NCI-H345 (cell line): ENCODE measurements at regions not wholly inside any gene's neighbourhood (a gene's known extent, or its start where the extent isn't known, plus 50 kb on each side); places are given as distances from the start of the nearest gene placed in this dataset.

Source experiments
- DNase-seq: peaks from one replicate; lab custom pipeline; 2025; lab: John Stamatoyannopoulos, UW

DNA sequence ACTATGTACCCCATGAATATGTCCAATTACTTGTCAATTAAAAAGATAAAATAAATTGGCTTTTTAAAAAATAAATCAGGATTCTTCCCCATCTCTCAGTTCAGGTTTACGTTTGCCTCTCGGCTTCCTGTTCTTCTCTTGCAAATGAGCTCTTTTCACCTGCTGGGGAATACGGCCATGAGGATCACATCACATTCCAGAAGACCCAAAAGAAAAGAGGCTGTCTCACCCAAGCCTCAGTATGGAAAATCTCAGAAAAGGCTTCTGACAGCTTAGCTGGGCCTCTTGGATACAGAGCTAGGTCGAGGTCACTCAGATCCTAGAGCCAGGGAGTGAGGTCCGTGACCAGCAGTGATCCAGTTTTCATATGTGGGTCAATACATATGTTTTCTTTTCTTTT, 171.2 kb upstream of the SDK2 start:
- DNase-seq, result no peak

DNA sequence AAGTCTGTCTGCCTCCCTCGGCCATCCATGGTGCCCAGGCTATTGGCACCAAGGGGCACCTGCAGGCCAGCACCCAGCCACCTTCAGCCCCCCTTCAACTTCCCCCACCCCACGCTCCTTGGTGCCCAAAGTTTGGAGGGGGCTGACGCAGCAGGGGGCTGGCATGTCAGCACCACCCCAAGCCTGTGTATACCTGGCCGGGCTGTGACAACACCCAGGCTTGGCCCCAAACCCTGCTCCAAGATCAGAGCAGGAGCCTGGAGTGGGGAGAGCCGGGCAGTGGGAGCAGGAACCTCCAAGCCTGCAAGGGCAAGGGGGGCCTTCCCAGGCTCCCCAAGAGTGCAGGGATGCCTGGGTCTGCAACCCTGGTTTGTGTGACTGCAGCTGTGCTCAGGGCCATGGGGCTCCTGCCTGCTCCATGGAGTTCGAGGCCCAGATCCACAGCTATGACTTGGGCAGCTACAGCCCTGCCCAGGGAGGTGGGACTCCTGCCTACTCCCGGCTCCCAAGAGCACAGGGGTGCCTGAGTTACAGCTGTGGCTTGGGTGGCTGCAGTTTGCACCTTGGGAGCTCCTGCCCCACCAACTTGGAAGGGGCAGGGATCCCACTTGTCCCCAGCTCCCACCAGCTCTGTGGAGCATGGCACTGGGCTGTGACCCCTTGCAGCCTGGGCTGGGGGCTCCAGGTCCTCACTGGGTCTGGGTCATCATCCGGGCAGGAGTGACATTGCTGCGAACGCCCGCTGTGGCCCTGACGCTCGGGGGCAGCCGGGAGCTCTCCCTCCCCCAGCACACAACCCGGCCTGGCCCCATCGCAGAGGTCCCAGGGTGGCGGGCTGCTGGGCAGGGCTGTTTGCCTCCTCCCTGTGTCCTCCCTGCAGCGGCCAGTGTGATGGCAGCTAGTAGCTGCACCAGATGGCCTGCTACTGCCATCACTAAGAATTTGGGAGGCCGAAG, 175.5 kb upstream of the SDK2 start:
- DNase-seq, result no peak

DNA sequence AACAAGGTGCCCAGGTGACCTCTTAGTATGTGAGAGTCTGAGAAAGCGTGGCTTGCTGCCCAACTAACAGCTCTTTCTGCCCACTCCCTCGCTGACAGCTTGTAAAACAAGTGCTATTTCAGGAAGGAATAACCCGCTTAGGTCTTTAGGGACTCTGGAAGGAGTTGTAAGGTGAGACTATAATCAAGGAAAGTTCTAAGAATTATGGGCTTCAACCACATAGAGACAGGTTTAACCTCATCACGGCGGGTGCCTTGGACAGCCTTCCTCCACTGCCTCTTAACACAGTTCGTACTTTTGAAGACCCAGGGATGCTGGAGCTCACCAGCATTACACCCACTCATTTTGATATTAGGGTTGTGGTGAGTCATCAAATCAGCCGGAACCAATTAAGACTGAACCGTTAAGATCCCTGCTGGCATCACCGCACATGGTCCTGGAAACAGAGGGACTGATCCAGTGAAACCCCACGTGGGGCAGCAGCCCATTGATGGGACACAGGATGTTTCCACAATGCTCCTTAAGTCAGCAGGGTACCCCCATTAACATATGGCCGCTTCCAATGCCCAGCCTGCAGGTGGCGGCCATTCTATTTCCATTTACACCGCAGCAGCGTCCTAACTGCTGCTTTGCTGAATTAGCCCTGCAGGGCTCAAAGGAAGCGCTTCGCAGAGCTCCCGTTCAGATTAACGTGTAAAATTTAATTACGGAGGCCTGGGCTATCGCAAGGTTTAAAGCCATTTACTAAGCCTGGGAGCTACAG, 176.6 kb upstream of the SDK2 start:
- DNase-seq, result no peak

DNA sequence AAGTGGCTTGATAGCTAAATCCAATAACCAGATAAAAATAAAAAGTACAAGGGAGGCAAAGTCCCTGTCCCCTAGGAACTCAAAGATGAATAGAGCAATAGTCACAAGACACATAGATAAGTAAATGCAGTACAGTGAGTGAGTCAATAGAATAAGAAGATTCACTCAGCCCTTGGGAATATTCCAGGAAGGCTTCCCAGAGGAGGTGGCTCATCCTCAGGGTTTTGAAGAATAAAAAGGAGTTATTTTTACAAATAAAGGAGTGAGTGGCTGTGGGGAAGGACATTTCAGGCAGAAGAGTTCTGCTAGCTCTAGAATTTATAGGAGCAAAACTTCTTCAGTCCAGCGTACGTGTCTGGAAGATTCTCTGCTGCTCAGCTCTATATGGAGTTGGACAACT, 177.4 kb upstream of the SDK2 start:
- DNase-seq, result no peak

DNA sequence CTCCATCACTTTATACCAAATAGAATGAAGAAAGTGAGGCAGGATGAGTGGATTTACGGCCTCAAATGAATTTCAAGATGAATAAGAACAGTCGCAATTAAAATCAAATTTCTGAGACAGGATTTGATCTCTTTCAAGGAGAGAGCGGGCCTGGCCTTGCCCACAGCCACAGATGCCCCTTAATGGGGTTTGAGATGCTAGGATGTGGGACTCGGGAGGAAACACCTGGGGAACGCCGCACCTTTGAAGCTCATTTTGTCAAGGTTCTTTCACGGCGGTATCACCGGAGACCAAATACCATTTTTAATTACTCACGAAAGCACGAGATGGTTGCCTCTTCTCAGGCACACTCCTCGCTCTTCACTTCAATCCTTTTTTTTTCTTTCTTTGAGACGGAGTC, 178.1 kb upstream of the SDK2 start:
- no peak for DNase-seq

DNA sequence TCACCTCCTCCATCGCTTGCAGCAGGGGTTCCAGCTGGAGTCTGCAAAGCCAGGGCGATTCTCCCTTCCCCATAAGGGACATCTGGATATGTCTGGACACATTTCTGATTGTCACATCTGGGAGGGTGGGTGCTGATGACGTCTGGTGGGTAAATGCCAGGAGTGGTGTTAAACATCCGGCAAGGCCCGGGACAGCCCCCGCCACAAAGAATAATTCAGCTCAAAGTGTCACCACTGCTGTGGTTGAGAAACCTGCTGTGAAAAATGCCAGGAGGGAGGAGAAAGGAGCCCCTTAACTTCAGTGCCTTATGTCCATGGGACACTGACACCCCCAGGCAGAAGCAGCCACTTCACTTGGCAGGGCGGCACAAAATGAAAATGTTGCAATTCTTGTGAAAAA, 179.4 kb upstream of the SDK2 start:
- DNase-seq, result no peak

DNA sequence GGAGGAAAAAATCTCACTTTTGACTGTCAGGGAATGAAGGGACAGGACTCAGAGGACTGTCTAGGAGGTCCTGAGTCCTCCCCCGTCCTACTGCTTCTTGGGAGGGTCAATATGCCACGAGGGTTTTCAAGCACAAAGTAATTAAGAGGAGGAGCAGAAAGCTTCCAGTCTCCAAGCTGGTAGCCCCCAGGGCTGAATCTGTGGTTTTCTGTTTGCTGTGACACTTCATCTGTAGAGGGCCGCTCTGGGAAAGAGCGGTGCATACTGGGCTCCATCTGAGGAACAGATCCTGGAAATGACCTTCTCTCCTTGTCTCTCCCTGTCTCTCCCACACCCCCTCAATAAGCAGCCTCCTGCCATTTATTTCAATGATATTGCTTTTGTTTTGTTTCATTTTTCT, 180.1 kb upstream of the SDK2 start:
- peak; percentile 35 for DNase-seq

DNA sequence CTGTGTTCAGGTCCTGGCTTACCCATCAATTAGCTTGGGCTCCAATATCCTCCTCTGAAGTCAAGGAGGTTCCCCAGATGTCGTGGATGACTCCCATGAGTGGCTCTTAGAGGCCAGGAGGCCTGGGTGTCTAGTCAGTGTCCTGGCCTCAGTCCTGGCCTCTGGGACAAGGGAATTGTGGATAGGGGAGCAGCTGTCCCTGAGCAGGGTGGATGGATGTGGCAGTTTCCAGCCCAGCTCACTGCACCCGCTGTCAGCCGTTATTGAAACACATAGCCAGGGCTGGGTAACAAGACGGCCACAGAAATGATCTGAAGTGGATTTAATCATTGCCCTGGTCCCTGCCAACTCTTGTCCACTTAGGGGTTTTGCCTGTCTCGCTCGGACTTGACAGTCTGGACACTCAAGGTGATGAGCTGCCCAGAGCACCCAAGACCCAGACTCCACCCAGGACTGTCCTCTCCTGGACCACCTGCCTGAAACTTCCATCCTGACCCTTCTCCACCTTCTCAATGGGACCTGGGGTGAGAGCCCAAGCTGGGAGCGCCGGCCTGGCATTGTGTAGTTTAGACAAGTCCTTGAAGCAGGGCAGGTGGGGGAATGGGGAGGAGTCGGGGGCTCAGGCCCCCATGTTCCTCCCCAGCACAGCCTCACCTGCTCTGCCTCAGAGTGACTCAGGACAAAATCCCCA, 182.1 kb upstream of the SDK2 start:
- DNase-seq, result no peak

DNA sequence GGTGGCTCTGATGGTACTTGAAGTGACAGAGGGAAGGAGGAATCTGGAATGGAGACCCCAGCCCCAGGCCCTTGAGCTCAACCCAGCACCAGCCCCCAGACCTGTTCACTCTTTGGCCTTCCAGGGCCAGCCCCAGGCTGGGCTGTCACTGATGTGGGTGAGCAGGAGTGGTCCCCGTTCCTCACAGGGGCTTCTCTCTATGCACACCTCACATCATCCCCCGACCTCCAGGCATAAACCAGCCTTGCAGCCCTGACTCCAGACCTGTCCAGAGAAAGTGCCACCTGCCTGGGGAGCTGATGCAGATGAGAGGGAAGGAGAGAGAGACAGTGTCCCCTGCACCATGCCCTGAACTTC, 182.6 kb upstream of the SDK2 start:
- no peak for DNase-seq

DNA sequence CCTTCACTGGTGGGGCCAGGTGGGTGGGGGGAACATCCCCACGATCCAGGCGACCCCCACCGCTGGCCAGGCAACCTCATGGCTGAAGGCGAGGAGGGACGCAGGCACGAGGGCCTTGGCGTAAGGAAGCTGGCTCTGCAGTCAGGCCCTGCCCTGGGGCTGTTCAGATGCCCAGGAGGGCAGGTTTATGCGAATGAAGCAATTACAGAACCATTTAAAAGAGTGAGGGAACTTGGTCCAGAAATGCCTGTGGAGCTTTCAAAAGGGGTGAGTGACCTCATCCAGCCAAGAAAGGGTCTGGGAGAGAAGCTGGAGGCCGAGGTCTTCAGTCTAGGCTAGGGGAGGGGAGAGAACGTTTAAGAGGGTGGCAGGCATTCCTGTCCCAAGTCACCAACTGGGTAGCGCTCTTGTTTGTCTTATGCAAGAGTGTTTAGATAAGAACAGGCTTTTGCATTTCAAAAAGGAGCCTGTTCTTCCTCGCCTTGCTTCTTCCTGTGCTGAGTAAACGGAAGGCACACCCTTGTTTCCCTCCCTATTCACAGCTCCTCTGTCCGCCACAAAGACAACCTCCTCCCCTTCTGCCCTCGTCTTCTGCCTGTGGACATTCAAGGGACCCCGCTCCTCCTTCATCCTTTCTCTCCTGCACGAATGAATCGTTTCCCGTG, 183.5 kb upstream of the SDK2 start:
- DNase-seq, result no peak

DNA sequence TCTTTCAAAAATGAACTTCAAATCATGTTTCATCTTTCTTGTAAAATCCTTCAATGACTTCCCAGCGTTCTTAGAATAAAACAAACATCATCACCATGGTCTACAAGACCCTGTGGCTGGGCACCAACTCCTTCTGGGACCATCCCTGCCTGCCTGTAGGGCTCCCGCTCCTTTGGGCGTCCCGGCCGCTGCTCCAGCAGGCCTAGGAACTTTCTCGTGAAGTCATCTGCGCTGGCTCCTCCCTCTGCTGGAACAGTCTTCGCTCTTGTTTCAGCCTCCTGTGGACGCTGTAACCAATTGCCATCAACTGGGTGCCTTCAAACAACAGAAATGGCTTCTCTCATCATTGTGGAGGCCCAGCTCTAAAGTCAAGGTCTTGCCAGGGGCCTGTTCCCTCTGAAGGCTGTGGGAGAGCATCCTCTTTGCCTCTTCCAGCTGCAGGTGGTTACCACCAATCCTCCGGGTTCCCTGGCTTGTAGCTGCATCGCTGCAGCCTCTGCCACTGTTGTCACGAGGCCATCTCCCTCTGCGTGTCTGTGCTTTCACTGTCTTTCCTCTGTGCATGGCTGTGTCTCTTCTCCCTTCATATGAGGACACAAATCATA, 185.5 kb upstream of the SDK2 start:
- no peak for DNase-seq

DNA sequence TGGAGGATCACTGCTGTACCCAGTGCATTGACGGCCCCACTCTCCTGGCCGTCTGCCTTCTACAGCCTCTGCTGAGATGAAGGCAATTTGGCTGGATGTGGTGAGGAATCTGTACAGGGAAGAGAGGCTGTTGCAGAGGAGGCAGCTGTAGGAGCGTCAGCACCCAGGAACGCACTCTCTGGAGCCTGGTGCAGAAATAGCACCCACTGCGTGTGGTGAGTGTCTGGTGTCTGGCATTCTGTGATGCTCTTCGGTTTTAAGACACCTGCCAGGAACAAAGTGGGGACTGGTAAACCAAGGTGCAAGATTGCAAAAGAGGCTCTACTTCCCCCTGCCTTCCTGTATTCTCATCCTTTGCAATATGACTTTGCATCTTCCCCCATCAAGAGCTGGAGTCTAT, 187.5 kb upstream of the SDK2 start:
- DNase-seq, result no peak

DNA sequence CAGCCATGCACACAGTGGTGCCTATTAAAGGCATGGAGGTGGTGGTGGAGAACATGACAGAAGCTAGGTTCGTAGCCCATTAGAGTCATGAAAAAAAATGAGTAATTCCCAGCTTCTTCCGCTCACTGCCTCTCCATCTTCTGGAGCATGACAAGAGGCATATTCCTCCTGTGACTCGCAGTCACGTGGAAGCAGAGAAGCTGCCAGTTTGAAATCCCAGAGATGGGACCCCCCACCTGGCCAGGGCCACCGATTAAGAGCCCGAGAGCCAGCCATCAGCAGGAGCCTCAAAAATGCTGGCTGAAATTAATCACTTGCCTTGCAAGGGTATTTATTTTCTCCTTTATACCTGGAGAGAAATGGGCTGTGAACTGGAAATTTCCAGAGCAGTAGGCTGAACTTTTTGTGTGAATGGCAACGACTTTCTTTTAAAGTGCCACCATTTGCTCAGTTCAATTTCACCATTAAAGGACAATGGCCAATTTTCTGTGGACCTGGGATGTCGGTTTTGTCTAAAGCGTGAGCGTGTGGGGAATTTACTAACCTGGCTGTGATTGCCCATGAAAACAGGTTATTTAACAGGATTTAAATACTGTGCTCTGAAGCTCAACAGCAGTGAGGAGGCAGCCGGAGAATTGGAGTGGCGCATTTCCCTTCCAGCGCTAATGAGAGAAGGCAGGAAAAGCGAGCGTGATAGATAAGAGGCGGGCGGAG, 189.7 kb upstream of the SDK2 start:
- DNase-seq, result no peak

DNA sequence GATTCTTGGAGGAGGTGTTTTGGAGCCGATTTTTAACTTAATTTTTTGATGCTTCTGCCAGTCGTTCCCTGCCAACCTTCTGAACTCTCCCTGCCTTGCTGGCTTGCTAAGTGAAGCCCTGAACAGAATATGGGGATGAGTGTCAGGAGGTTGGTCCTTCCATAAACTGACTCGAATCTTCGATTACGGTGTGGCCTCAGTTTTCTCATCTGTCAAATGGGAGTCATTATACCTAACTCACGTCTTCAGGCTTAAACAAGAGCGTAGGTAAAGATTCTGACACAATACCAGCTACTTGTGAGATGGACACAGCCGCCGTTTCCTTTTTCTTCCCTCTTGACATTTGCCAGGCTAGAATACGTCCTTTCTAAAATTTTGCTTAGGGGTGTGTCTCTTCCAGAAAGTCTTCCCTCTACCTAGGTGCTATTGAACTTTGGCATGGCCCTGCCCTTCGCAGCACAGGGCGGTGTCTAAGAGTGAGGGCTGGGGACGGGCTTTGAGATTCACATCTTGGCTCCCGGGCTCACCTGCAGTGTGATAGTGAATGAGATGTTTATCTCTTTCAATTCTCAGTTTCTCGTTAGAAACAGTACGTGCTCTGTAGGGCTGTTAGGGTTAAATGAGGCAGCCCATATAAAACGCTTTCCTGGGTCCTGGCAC, 190.6 kb upstream of the SDK2 start:
- DNase-seq, result no peak

DNA sequence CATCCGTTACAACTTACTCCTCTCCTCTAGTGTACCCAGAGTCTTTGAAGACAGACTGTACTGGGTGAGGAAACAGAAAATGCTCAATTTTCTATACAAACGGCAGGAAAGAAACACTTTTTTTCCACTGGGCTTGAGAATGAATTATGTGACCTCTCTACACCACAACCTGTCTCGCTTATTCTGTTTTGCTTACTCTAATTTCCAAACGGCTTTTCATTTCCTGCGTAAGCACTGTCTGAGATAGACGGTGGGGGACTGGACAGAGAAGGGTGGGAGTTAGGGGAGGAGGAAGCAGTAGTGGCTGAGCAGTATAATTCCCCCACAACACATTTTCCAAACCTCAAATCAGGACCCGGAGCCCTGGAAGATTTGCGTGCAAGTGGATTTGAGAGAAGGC, 191.4 kb upstream of the SDK2 start:
- no peak for DNase-seq

DNA sequence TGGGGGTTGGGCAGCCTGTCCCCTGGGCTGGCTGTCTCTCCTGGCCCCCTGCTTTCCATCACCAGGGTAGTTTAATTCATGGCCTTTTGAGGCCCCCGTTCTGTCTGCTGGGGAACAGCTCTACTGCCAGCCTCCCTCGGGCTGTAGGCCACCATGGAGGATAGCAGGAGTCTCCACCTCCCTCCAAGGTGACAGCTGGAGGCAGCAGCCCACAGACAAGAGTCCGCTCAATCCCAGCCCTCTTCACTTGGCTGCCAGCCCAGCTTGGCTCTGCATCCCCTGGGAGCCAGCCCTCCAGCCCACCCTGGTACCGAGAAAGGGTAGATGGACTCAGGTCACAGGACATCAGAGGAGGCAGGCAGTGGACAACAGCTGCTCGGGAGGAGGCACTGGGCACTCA, 194.6 kb upstream of the SDK2 start:
- DNase-seq, result peak; percentile 75

DNA sequence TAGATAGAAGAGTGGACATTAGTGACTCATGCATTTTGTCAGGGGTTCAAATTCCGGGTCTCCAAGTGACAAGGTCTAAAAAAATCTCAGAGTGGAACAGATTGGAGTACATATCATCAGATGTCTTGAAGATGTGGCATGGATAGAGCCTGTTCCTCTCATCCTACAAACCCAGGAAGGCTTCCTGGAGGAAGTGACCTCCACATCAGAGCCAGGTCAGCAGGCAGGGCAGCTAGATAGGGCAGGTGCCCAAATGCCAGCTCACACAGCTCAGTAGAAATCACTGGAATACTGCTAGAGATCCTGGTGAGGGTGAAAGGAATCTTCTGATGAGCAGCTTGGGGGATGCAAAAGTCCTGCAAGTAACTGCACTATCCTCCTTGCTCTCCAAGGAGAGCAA, 196.6 kb upstream of the SDK2 start:
- no peak for DNase-seq

DNA sequence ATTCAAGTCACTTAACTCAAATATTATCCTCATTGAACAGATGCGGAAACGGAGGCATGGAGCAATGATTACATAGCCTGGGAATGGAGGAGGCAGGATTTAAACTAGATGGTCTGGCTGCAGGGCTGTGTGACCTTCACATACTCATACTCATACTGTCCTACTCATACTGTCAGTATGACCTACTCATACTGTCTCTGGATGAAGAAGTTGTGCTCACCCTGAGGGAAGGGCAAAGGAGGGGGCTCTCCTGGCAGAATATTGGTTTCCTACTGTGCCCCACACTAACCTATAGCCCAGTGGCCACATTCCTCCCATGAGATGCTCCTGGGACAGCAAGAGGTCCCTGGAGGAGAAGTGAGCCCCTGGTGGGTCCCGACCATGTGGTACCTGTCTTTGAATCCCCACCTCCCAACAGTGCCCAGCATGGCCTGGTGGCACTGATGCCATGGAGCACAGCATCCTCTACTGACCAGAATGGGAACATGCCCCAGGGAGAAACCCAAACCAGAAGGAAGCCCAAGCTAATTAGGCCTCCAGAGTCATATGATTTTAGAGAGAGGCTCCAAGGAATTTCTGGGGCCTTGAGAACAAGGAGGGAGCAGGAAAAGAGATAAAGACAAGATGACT, 197.3 kb upstream of the SDK2 start:
- DNase-seq, result peak; percentile 55

DNA sequence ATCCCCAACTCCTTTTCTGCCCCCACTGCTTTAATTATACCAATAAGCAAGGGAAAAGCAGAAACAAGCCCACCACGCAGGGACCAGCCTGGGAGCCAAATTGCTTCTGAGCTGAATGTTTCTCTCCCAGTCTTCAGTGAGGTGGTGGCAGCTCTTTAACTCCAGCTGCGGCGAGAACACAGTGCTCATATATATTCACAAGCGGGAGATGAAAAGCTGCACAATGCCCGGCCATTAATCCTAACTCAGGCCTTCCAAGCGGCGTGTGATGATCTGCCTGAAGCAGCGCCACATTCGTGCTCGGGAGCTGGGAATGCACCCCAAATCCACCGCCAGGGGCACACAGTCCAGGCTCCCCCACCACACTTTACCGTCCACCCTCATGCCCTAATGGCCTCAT, 203.7 kb upstream of the SDK2 start:
- DNase-seq, result no peak

DNA sequence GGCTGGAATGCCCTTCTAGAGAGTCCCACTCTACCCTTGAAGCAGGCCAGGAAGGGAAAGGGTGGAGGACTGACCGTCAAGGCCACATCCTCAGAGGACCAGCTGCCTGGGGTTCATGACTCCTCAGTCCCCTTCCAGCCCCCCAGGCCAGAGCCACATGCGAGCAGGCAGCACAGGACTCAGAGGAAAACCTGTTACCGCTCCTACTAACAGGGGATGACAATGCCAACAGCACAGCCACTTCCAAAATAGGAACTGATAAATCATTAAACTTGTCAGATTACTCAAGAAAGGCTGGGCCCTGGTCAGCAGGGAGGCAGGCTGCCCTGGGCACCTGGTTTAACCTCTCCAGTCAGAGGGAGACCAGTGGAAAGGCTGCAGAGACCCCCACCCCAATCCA, 206.2 kb upstream of the SDK2 start:
- DNase-seq, result no peak
